H1 (cell line): ENCODE measurements at regions not wholly inside any gene's neighbourhood (a gene's known extent, or its start where the extent isn't known, plus 50 kb on each side); places are given as distances from the start of the nearest gene placed in this dataset.

Experiments
- CTCF ChIA-PET: fragments of 300-600 bp; sonication (Branson Sonifier 250); formaldehyde crosslinking; loops from one replicate; lab custom pipeline; 2021; ENCODE audit not compliant: partially characterized antibody; lab: Charles Lee
- POLR2A ChIA-PET: fragments of 300-600 bp; sonication (Branson Sonifier 250); formaldehyde crosslinking; loops from one replicate; lab custom pipeline; 2021; ENCODE audit warnings: inconsistent platforms; ENCODE audit not compliant: partially characterized antibody; lab: Charles Lee
- DNase-seq, 2 experiments: peaks; one replicate each; pipeline versions ENCODE4 v3.0.0 to v3.0.0-alpha.2; 2010 to 2022; ENCODE audit warnings: low spot score in 2 of 2, low read depth in 1 of 2, mixed read lengths in 1 of 2
- FAIRE-seq: peaks from 2 replicates; lab custom pipeline; 2011; peaks lifted over from hg19 to GRCh38; lab: Jason Lieb, UNC
- H2AFZ ChIP-seq: 2 replicates; pipeline ENCODE4 v1.8.1; 2012; ENCODE audit warnings: low read length, inconsistent platforms
- H2AK5ac ChIP-seq: 2 replicates; pipeline ENCODE4 v1.6.1; 2013; ENCODE audit warnings: low read depth, low read length
- H2BK120ac ChIP-seq: replicated peaks from 2 replicates; pipeline ENCODE3; 2013; ENCODE audit warnings: low read depth, low read length, inconsistent platforms
- H2BK12ac ChIP-seq: 2 replicates; pipeline ENCODE4 v1.6.1; 2013; ENCODE audit warnings: low read depth, low read length
- H2BK15ac ChIP-seq: 2 replicates; pipeline ENCODE4 v1.6.1; 2013; ENCODE audit warnings: low read length
- H2BK20ac ChIP-seq: 2 replicates; pipeline ENCODE4 v1.6.1; 2013; ENCODE audit warnings: low read length
- H2BK5ac ChIP-seq: 2 replicates; pipeline ENCODE4 v1.6.1; 2013; ENCODE audit warnings: low read depth, low read length
- H3K14ac ChIP-seq: 2 replicates; pipeline ENCODE4 v1.6.1; 2013; ENCODE audit warnings: inconsistent platforms; ENCODE audit not compliant: insufficient read length
- H3K18ac ChIP-seq: 2 replicates; pipeline ENCODE4 v1.6.1; 2013; ENCODE audit warnings: low read length; ENCODE audit errors: extremely low read depth
- H3K23ac ChIP-seq: 2 replicates; pipeline ENCODE4 v1.6.1; 2013; ENCODE audit warnings: inconsistent platforms; ENCODE audit not compliant: insufficient read length
- H3K23me2 ChIP-seq: 2 replicates; pipeline ENCODE4 v1.6.1; 2013; ENCODE audit warnings: low read depth, low read length
- H3K27ac ChIP-seq: 2 replicates; pipeline ENCODE4 v1.6.1; 2011; ENCODE audit warnings: low read depth, low read length, inconsistent platforms
- H3K27me3 ChIP-seq, 4 experiments: replicated peaks in 1 of 4; 1 replicate in 1 of 4; 2 replicates in 3 of 4; pipeline versions ENCODE4 v1.6.1 to v1.8.1; 2011 to 2013; ENCODE audit warnings: low read length in 3 of 4, mild to moderate bottlenecking in 3 of 4, inconsistent platforms in 2 of 4, mixed read lengths in 2 of 4, moderate library complexity in 1 of 4; ENCODE audit not compliant: control insufficient read depth in 3 of 4, insufficient read depth in 3 of 4; ENCODE audit errors: extremely low read depth in 1 of 4
- H3K36me3 ChIP-seq, 4 experiments: 2 replicates each; pipeline versions ENCODE4 v1.6.1 to v1.8.1; 2011 to 2013; ENCODE audit warnings: mild to moderate bottlenecking in 4 of 4, low read length in 3 of 4, moderate library complexity in 2 of 4, control low read depth in 1 of 4, inconsistent platforms in 1 of 4; ENCODE audit not compliant: insufficient read depth in 4 of 4, control insufficient read depth in 2 of 4
- H3K4ac ChIP-seq: replicated peaks from 2 replicates; pipeline ENCODE3; 2013; ENCODE audit warnings: low read length, low read depth, mixed read lengths, inconsistent platforms; ENCODE audit not compliant: insufficient read length
- H3K4me1 ChIP-seq, 4 experiments: replicated peaks in 1 of 4; 1 replicate in 1 of 4; 2 replicates in 3 of 4; pipeline versions ENCODE4 v1.6.1 to v1.8.1; 2011 to 2013; ENCODE audit warnings: low read length in 3 of 4, inconsistent platforms in 2 of 4, mixed read lengths in 1 of 4; ENCODE audit not compliant: insufficient read depth in 4 of 4, control insufficient read depth in 3 of 4
- H3K4me2 ChIP-seq, 2 experiments: 2 replicates each; pipeline versions ENCODE4 v1.6.1 to v1.8.1; 2011 to 2013; ENCODE audit warnings: low read depth in 2 of 2, low read length in 2 of 2, control low read depth in 1 of 2, inconsistent platforms in 1 of 2, mild to moderate bottlenecking in 1 of 2; ENCODE audit not compliant: insufficient read depth in 1 of 2
- H3K4me3 ChIP-seq, 4 experiments: fragments of 200-600, 300-600 bp in 1 of 4; sonication (generic), shearing (Covaris generic), sonication (Bioruptor Twin) in 1 of 4; 2 replicates each; pipeline versions ENCODE4 v1.5.1 to v1.8.1; 2011 to 2016; ENCODE audit warnings: low read length in 4 of 4, low read depth in 3 of 4, control low read depth in 2 of 4, inconsistent platforms in 2 of 4, mild to moderate bottlenecking in 2 of 4, mixed read lengths in 1 of 4, moderate library complexity in 1 of 4; ENCODE audit not compliant: insufficient read depth in 2 of 4; ENCODE audit errors: extremely low read depth in 1 of 4
- H3K56ac ChIP-seq: replicated peaks from 2 replicates; pipeline ENCODE3; 2013; ENCODE audit warnings: low read depth, mild to moderate bottlenecking, mixed read lengths, low read length, inconsistent platforms; ENCODE audit not compliant: insufficient read length
- H3K79me1 ChIP-seq: 2 replicates; pipeline ENCODE4 v1.6.1; 2013; ENCODE audit warnings: low read depth, low read length, control low read depth
- H3K79me2 ChIP-seq, 2 experiments: 2 replicates each; pipeline versions ENCODE4 v1.6.1 to v1.8.1; 2012 to 2013; ENCODE audit warnings: low read length in 2 of 2, mild to moderate bottlenecking in 2 of 2, inconsistent platforms in 1 of 2; ENCODE audit not compliant: insufficient read depth in 2 of 2, control insufficient read depth in 1 of 2
- H3K9ac ChIP-seq, 4 experiments: replicated peaks in 1 of 4; 1 replicate in 1 of 4; 2 replicates in 3 of 4; pipeline versions ENCODE4 v1.6.1 to v1.8.1; 2011 to 2013; ENCODE audit warnings: low read depth in 3 of 4, low read length in 3 of 4, control low read depth in 2 of 4, mild to moderate bottlenecking in 2 of 4, moderate library complexity in 2 of 4, inconsistent platforms in 1 of 4; ENCODE audit errors: extremely low read depth in 1 of 4
- H3K9me3 ChIP-seq, 2 experiments: 2 replicates each; pipeline versions ENCODE4 v1.6.1 to v1.8.1; 2012 to 2013; ENCODE audit warnings: mild to moderate bottlenecking in 2 of 2, moderate library complexity in 2 of 2, control low read depth in 1 of 2, inconsistent platforms in 1 of 2, low read depth in 1 of 2, low read length in 1 of 2, mixed read lengths in 1 of 2; ENCODE audit not compliant: insufficient read depth in 2 of 2
- H4K20me1 ChIP-seq, 2 experiments: replicated peaks in 1 of 2; 2 replicates each; pipeline versions ENCODE3 to v1.8.1; 2011 to 2013; ENCODE audit warnings: inconsistent platforms in 2 of 2, low read length in 2 of 2, mild to moderate bottlenecking in 1 of 2; ENCODE audit not compliant: insufficient read depth in 2 of 2, control insufficient read depth in 1 of 2
- H4K5ac ChIP-seq: 2 replicates; pipeline ENCODE4 v1.6.1; 2013; ENCODE audit warnings: low read length, low read depth, mixed read lengths, inconsistent platforms; ENCODE audit not compliant: insufficient read length
- H4K8ac ChIP-seq: 2 replicates; pipeline ENCODE4 v1.8.0; 2013; ENCODE audit warnings: mild to moderate bottlenecking, moderate library complexity, low read length, inconsistent platforms; ENCODE audit not compliant: insufficient read depth; ENCODE audit errors: extremely low read depth
- H4K91ac ChIP-seq: replicated peaks from 2 replicates; pipeline ENCODE3; 2013; ENCODE audit warnings: low read length, mixed read lengths, inconsistent platforms; ENCODE audit not compliant: insufficient read length
- CHD2 ChIP-seq: IDR thresholded peaks from 2 replicates; pipeline ENCODE4 v1.6.1; 2012; ENCODE audit warnings: low read length, improper control_type of control experiment
- CTBP2 ChIP-seq: IDR thresholded peaks from 2 replicates; pipeline ENCODE4 v1.7.0; 2011; ENCODE audit warnings: borderline replicate concordance, mild to moderate bottlenecking, moderate library complexity, mixed read lengths, low read length; ENCODE audit not compliant: insufficient read depth, insufficient read length
- RBBP5 ChIP-seq: IDR thresholded peaks from 2 replicates; pipeline ENCODE4 v1.7.1; 2012; ENCODE audit warnings: low read depth, mild to moderate bottlenecking, inconsistent platforms, low read length, moderate library complexity, borderline replicate concordance
- SAP30 ChIP-seq: fragments of 300-600 bp; sonication (generic); IDR thresholded peaks from 2 replicates; pipeline ENCODE4 v1.7.1; 2012; ENCODE audit warnings: low read length, moderate library complexity, mild to moderate bottlenecking, inconsistent platforms; ENCODE audit not compliant: insufficient read depth, insufficient replicate concordance
- TAF7 ChIP-seq: optimal IDR thresholded peaks from 2 replicates; pipeline ENCODE3; 2011; ENCODE audit warnings: low read depth, mild to moderate bottlenecking, inconsistent platforms, low read length, moderate library complexity, borderline replicate concordance
- TEAD4 ChIP-seq: IDR thresholded peaks from 2 replicates; pipeline ENCODE4 v1.6.1; 2012; ENCODE audit warnings: low read depth, low read length, inconsistent platforms, mixed read lengths
- WGBS, 2 experiments: shearing (Covaris generic) in 1 of 2; methylation state at CpG; one replicate each; pipeline versions ENCODE4 v1.1.6 to v1.1.7; 2013 to 2015; ENCODE audit warnings: low lambda C conversion rate in 2 of 2, mixed read lengths in 2 of 2, inconsistent platforms in 1 of 2, low coverage in 1 of 2, missing lambda C conversion rate in 1 of 2; ENCODE audit not compliant: insufficient replicate concordance in 2 of 2, insufficient coverage in 1 of 2, insufficient read length in 1 of 2; ENCODE audit errors: extremely low coverage in 1 of 2, missing lambda C conversion rate in 1 of 2; 5-methylcytosine and 5-hydroxymethylcytosine counted together

- H2BK120ac ChIP-seq = no peak overlapping the region
- H4K5ac ChIP-seq = no peak overlapping the region
- H3K4ac ChIP-seq = no peak overlapping the region
- H4K91ac ChIP-seq = no peak overlapping the region
- CTCF ChIA-PET = interaction anchor here (1.9 kb wide), 1 partner anchor 14 kb away, joined by 5 read pairs; no protein-coding TSS in a partner anchor
- H3K56ac ChIP-seq = no peak overlapping the region
- no peak overlapping the region for H2BK15ac ChIP-seq
- no peak overlapping the region for H2BK20ac ChIP-seq
- H3K36me3 ChIP-seq = no peaks in the 10 kb centered on the region
- TF ChIP-seq TAF7 (no peak), TEAD4 (no peak), RBBP5 (no peak), SAP30 (no peak), CHD2 (no peak), CTBP2 (no peak)
- H2BK5ac ChIP-seq = no peak overlapping the region
- no peak overlapping the region for H2AK5ac ChIP-seq
- peaks cover 0 to 3% (median 0%) of the 10 kb centered on the region in 4 experiments; a peak in 1 of 7 replicates for H3K4me1 ChIP-seq
- no peak overlapping the region for H3K23ac ChIP-seq
- FAIRE-seq = no peak
- H3K79me1 ChIP-seq = no peaks in the 10 kb centered on the region
- 96% methylated on average over 19 of the region's 19 CpGs; no CpG with 5 or more reads in 1 of the 2 experiments for WGBS, 2 experiments
- H3K4me2 ChIP-seq = no peak overlapping the region
- no peaks in the 10 kb centered on the region for H3K79me2 ChIP-seq
- H2AFZ ChIP-seq = no peak overlapping the region
- H3K9me3 ChIP-seq = no peaks in the 10 kb centered on the region; a peak in 1 of 4 replicates
- POLR2A ChIA-PET = no interaction called here
- H3K14ac ChIP-seq = no peak overlapping the region
- no peak overlapping the region for H4K8ac ChIP-seq
- no peak overlapping the region for H3K9ac ChIP-seq
- no peak overlapping the region for H3K27ac ChIP-seq
- peaks cover 12% of the 10 kb centered on the region; the same call in 1 of the 2 replicates for H3K23me2 ChIP-seq
- peak in 1 of 2 experiments; percentile 20 for DNase-seq
- H3K27me3 ChIP-seq = no peaks in the 10 kb centered on the region; a peak in 1 of 7 replicates
- no peak overlapping the region for H2BK12ac ChIP-seq
- no peaks in the 10 kb centered on the region for H4K20me1 ChIP-seq
- H3K18ac ChIP-seq = no peak overlapping the region
- no peak overlapping the region for H3K4me3 ChIP-seq
Measured at GRCh38 chr14:101243587-101244338, 317.5 kb upstream of the DIO3 start.
